ENCODE measurements at regions not wholly inside any gene's neighbourhood (a gene's known extent, or its start where the extent isn't known, plus 50 kb on each side); places are given as distances from the start of the nearest gene placed in this dataset.

- no peaks in the 10 kb centered on the region for H3K9me3 Mint-ChIP-seq
- no peak for TF ChIP-seq CTCF (conservative IDR thresholded peaks at IDR 0.05)
- H3K36me3 Mint-ChIP-seq, result no peaks in the 10 kb centered on the region
- no peak overlapping the region for H3K4me3 Mint-ChIP-seq
- H3K27ac Mint-ChIP-seq, result no peak overlapping the region
- H3K4me1 Mint-ChIP-seq (ENCODE audit: unreplicated experiment), result no peaks in the 10 kb centered on the region
- no peaks in the 10 kb centered on the region for H3K27me3 Mint-ChIP-seq
- no peak for DNase-seq (ENCODE audit: extremely low spot score, unreplicated experiment)
Measured at GRCh38 chr10:57098146-57098545, 737.1 kb upstream of the ZWINT start.

DNA sequence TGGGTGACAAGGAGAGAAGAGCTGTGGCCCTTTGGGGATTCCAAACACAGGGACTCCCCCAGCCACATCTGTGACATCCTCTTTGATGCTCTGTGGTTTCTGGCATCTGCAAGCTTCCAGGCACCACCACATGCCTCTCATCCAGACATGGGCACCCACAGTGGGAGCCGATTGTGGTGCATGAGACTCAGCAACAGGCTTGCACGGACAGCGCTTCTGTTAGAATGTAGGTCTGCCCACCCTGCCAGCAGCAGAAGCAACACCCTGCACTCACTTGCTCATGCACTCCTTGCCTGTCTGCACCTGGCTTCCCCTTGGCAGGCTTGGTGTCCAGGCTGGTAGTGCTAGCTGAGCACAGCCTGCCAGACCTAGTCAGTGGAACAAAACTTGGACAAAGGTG is 735.0 kb upstream of the ZWINT start:
- H3K27ac Mint-ChIP-seq, result no peak overlapping the region
- H3K36me3 Mint-ChIP-seq, result no peaks in the 10 kb centered on the region
- H3K27me3 Mint-ChIP-seq, result no peaks in the 10 kb centered on the region

GRCh38 chr10:57094965-57095364 is 733.9 kb upstream of the ZWINT start:
- Mint-ChIP-seq H3K27me3 (no peaks in the 10 kb centered on the region), H3K36me3 (no peaks in the 10 kb centered on the region), H3K9me3 (no peaks in the 10 kb centered on the region), H3K4me1 (ENCODE audit: unreplicated experiment) (peaks cover 4% of the 10 kb centered on the region), H3K27ac (no peak overlapping the region), H3K4me3 (no peak overlapping the region)
- DNase-seq (ENCODE audit: extremely low spot score, unreplicated experiment), result no peak
- no peak for TF ChIP-seq CTCF (conservative IDR thresholded peaks at IDR 0.05)

More for the DNA sequence above, 735.0 kb upstream of the ZWINT start:
- H3K4me1 Mint-ChIP-seq (ENCODE audit: unreplicated experiment), result peaks cover 4% of the 10 kb centered on the region
- no peaks in the 10 kb centered on the region for H3K9me3 Mint-ChIP-seq
- no peak for DNase-seq (ENCODE audit: extremely low spot score, unreplicated experiment)
- no peak for TF ChIP-seq CTCF (conservative IDR thresholded peaks at IDR 0.05)
- H3K4me3 Mint-ChIP-seq, result no peak overlapping the region

DNA sequence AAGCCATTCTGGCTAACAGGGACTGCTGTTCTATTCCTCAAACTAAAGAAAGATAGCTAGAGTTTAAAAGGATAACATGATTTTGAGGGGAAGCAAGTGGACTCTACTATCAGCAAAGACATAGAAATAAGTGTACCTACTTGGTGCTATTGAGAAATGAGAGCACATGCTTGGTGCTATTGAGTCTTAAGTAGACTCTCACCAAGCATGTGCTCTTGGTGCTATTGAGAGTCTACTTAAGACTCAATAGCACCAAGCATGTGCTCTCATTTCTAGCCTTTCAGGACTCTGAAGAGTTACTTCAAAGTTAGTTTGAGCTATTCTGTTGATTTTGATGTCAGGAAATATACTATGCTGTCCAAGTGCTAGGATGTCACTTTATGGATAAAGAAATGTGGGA is 733.0 kb upstream of the ZWINT start:
- Mint-ChIP-seq H3K4me1 (ENCODE audit: unreplicated experiment) (peaks cover 4% of the 10 kb centered on the region), H3K9me3 (no peaks in the 10 kb centered on the region), H3K27ac (no peak overlapping the region), H3K27me3 (no peaks in the 10 kb centered on the region), H3K4me3 (no peak overlapping the region), H3K36me3 (no peaks in the 10 kb centered on the region)
- DNase-seq (ENCODE audit: extremely low spot score, unreplicated experiment), result no peak
- TF ChIP-seq CTCF (conservative IDR thresholded peaks at IDR 0.05), result no peak

DNA sequence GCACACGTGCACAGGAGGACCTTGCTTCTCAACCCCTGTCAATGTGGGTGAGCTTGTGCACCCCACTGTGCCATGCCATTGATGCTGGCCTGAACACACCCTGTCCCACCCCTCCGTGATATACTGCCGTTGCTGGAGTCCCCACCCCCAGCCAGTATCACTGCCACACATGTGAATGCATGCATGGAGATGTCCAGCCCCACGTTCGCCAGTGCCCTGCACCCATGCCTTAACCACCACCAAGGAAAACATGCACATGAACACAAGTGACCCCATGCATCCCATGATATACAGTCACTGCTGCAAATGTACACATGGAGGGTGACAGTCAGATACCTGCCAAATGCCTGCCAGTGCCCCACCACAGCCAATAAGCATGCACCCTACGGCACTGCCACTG is 692.5 kb upstream of the ZWINT start:
- TF ChIP-seq CTCF (conservative IDR thresholded peaks at IDR 0.05), result no peak
- Mint-ChIP-seq H3K27ac (no peak overlapping the region), H3K27me3 (no peaks in the 10 kb centered on the region)

GRCh38 chr10:57049096-57049495 is 688.0 kb upstream of the ZWINT start:
- no peak for DNase-seq (ENCODE audit: extremely low spot score, unreplicated experiment)

More for the DNA sequence above, 692.5 kb upstream of the ZWINT start:
- Mint-ChIP-seq H3K36me3 (no peaks in the 10 kb centered on the region), H3K4me3 (no peak overlapping the region), H3K4me1 (ENCODE audit: unreplicated experiment) (peaks cover 5% of the 10 kb centered on the region), H3K9me3 (no peaks in the 10 kb centered on the region)
- no peak for DNase-seq (ENCODE audit: extremely low spot score, unreplicated experiment)

More at GRCh38 chr10:57049096-57049495, 688.0 kb upstream of the ZWINT start:
- no peaks in the 10 kb centered on the region for H3K9me3 Mint-ChIP-seq
- H3K27ac Mint-ChIP-seq, result no peak overlapping the region
- H3K27me3 Mint-ChIP-seq, result no peaks in the 10 kb centered on the region
- no peak for TF ChIP-seq CTCF (conservative IDR thresholded peaks at IDR 0.05)
- peaks cover 5% of the 10 kb centered on the region for H3K4me1 Mint-ChIP-seq (ENCODE audit: unreplicated experiment)
- H3K36me3 Mint-ChIP-seq, result no peaks in the 10 kb centered on the region
- no peak overlapping the region for H3K4me3 Mint-ChIP-seq
